ENCODE measurements at regions not wholly inside any gene's neighbourhood (a gene's known extent, or its start where the extent isn't known, plus 50 kb on each side); places are given as distances from the start of the nearest gene placed in this dataset.

DNA sequence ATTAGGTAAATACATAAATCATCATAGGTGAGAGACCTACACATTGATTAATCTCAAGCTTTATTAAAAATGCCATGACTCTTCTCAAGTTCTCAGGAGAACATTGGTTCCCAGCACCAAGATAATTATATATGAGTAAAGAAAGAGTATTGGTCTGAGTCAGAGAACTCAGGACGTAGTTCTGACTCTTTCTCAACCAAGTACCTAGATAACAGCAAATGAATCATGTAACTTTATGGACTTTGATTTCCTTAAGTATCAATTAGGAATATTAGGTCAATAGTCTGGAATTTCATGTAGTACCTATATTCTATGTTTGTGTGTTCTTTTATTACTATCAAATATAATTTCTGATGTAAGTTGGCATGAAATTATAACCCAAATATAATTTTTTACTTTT, 409.9 kb downstream of the GABRG1 start:
- no peak for FAIRE-seq
- DNase-seq = no peak
- Histone ChIP-seq H3K4me1 (no peaks in the 10 kb centered on the region), H3K27me3 (no peaks in the 10 kb centered on the region), H3K4me3 (no peak overlapping the region), H3K9me3 (no peaks in the 10 kb centered on the region), H3K36me3 (no peaks in the 10 kb centered on the region), H3K27ac (no peak overlapping the region)
- WGBS, 2 donors = 29 to 45% methylated on average over 1 of the region's 1 CpG
- intact Hi-C loops (cut with DNase I) = no loop called here
- TF ChIP-seq, protein P1, sequence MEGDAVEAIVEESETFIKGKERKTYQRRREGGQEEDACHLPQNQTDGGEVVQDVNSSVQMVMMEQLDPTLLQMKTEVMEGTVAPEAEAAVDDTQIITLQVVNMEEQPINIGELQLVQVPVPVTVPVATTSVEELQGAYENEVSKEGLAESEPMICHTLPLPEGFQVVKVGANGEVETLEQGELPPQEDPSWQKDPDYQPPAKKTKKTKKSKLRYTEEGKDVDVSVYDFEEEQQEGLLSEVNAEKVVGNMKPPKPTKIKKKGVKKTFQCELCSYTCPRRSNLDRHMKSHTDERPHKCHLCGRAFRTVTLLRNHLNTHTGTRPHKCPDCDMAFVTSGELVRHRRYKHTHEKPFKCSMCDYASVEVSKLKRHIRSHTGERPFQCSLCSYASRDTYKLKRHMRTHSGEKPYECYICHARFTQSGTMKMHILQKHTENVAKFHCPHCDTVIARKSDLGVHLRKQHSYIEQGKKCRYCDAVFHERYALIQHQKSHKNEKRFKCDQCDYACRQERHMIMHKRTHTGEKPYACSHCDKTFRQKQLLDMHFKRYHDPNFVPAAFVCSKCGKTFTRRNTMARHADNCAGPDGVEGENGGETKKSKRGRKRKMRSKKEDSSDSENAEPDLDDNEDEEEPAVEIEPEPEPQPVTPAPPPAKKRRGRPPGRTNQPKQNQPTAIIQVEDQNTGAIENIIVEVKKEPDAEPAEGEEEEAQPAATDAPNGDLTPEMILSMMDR (IDR thresholded peaks at IDR 0.05) = no peak
- ATAC-seq = no peak

DNA sequence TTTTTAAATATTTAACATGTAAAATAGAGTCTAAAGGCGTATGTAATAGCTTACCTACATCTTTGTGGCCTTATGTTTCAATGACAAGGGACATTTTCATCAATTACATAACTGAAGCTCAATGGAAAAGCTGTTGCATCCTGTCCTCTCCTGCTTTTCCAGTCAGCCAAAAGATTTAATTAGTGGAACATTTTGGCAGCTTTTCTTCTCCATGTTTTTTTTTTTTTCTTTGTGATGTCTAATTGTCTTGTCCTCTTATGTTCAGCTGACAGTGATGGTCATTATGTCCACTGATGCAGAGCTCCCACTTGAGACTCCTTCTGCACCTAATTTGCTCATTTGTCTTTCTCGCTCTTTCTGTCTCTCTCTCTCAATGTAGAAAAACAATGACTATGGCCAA, 422.2 kb downstream of the GABRG1 start:
- H3K27ac ChIP-seq = no peak overlapping the region
- FAIRE-seq (no peak), DNase-seq (no peak), ATAC-seq (no peak)
- no peaks in the 10 kb centered on the region for H3K9me3 ChIP-seq
- H3K4me1 ChIP-seq = no peaks in the 10 kb centered on the region
- WGBS, 2 donors = 51 to 53% methylated on average over 2 of the region's 2 CpGs
- intact Hi-C loops (cut with DNase I) = no loop called here
- no peaks in the 10 kb centered on the region for H3K27me3 ChIP-seq
- no peak overlapping the region for H3K4me3 ChIP-seq
- TF ChIP-seq, protein P1 (IDR thresholded peaks at IDR 0.05) = no peak
- no peaks in the 10 kb centered on the region for H3K36me3 ChIP-seq

DNA sequence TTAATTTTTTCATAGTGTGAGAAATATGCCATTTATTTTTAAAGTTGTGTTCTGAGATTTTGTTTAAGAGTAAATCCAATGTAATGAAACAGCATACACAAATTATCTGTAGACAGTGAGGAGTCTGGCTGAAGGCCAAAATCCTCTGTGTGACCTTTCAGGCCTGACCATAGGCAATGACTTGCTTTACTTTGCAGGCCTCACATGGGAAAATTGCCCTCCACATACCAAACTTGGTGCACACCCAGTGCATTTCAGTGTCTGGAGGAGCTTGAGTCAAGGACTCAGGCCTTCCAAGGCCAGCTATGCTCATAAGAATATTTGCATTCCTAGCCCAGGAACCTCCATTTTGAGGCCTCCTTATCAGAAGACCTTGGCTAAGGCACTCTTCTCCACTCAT, 430.1 kb downstream of the GABRG1 start:
- no peak overlapping the region for H3K27ac ChIP-seq

DNA sequence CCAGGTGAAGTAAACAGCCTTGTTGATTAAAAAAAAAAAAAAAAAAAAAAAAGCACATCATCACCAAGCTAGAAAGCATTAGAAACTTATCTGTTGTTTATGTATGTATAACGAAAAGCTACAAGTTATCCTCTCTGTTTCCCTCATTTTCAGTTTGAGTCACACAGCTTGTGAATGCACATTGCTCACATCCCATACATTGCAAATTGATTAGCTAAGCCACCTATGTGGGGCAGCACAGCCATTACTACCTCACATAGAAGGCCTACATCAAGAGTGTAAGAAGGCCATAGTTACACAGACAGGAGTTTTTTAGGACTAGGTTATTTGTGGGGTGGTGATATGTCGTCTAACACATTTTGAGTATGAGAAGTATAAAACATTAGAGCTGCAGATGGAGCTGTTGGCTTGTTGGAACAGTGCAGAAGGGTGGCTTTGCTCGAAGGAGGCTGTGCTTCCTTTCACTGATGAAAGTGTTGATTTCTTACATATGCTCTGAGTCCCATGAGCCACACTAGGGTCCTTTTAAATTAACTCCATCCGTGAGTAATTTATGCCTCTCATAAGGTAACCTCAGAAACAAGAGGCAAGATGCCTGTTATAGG, 431.6 kb downstream of the GABRG1 start:
- TF ChIP-seq, protein P1 (IDR thresholded peaks at IDR 0.05) = no peak
- Histone ChIP-seq H3K27ac (no peak overlapping the region), H3K9me3 (no peaks in the 10 kb centered on the region), H3K36me3 (no peaks in the 10 kb centered on the region), H3K27me3 (no peaks in the 10 kb centered on the region), H3K4me1 (no peaks in the 10 kb centered on the region), H3K4me3 (no peak overlapping the region)
- WGBS, 2 donors = 47 to 58% methylated on average over 4 of the region's 4 CpGs
- FAIRE-seq (no peak), ATAC-seq (no peak), DNase-seq (no peak)
- intact Hi-C loops (cut with DNase I) = no loop called here

More for the DNA sequence above, 430.1 kb downstream of the GABRG1 start:
- Histone ChIP-seq H3K4me3 (no peak overlapping the region), H3K9me3 (no peaks in the 10 kb centered on the region), H3K36me3 (no peaks in the 10 kb centered on the region), H3K4me1 (no peaks in the 10 kb centered on the region), H3K27me3 (no peaks in the 10 kb centered on the region)
- no peak for ATAC-seq
- intact Hi-C loops (cut with DNase I) = no loop called here
- TF ChIP-seq, protein P1 (IDR thresholded peaks at IDR 0.05) = no peak
- DNase-seq = no peak
- no peak for FAIRE-seq

DNA sequence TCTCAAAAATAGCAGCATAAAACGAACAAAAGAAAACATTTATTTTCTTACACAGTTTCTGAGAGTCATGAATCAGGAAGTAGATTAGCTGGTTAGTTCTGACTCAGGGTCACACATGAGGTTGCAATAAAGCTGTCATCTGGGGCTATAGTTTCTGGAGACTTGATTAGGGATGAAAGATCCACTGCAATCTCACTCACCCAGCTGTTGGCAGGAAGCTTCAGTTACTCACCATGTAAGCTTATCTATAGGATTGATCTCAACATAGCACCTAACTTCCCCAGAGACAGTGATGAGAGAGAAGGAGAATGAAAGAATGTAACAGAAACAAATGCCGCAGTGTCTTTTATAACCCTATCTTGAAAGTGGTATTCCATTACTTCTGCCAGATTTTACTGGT, 435.5 kb downstream of the GABRG1 start:
- no peak for FAIRE-seq
- TF ChIP-seq, protein P1 (IDR thresholded peaks at IDR 0.05) = no peak
- H3K27ac ChIP-seq = no peak overlapping the region
- ATAC-seq = no peak
- intact Hi-C loops (cut with DNase I) = no loop called here
- no peaks in the 10 kb centered on the region for H3K27me3 ChIP-seq
- no peak overlapping the region for H3K4me3 ChIP-seq
- DNase-seq = no peak
- H3K4me1 ChIP-seq = no peaks in the 10 kb centered on the region
- WGBS, 2 donors = 44 to 48% methylated on average over 2 of the region's 2 CpGs
- H3K36me3 ChIP-seq = no peaks in the 10 kb centered on the region
- no peaks in the 10 kb centered on the region for H3K9me3 ChIP-seq

All from pancreas (tissue), 10 donors.